ENCODE measurements at regions not wholly inside any gene's neighbourhood (a gene's known extent, or its start where the extent isn't known, plus 50 kb on each side); places are given as distances from the start of the nearest gene placed in this dataset.

DNA sequence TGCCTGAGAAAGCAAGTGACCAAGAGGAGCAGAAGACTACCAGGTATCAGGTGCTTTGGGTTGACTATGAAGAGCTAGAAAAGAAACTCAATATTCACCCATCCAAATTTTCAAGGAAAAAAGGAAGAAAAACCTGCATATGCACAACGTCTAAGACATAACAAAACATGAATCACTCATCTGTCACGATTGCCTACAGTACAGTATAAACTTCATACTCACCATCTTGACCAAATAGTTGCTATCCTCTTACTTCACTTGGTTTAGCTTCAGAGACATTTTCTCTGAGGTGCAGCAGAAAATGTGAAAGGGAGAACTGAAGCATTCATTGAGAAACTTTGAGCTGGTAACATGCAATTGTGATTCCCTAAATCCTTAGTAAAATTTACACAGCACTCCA, 228.6 kb upstream of the MPDZ start:
- peaks cover 6% of the 10 kb centered on the region for H3K36me3 Mint-ChIP-seq (ENCODE audit: low read depth, unreplicated experiment)
- H3K27me3 Mint-ChIP-seq (ENCODE audit: unreplicated experiment), result peaks cover 3% of the 10 kb centered on the region
- peaks cover 14% of the 10 kb centered on the region for H3K4me1 Mint-ChIP-seq (ENCODE audit: unreplicated experiment)
- TF ChIP-seq CTCF (IDR thresholded peaks at IDR 0.05; ENCODE audit: unreplicated experiment), result no peak
- no peak for DNase-seq (ENCODE audit: low spot score)
- no peak overlapping the region for H3K27ac Mint-ChIP-seq (ENCODE audit: unreplicated experiment)
- H3K4me3 Mint-ChIP-seq (ENCODE audit: unreplicated experiment), result no peak overlapping the region
- H3K9me3 Mint-ChIP-seq (ENCODE audit: unreplicated experiment), result no peaks in the 10 kb centered on the region

DNA sequence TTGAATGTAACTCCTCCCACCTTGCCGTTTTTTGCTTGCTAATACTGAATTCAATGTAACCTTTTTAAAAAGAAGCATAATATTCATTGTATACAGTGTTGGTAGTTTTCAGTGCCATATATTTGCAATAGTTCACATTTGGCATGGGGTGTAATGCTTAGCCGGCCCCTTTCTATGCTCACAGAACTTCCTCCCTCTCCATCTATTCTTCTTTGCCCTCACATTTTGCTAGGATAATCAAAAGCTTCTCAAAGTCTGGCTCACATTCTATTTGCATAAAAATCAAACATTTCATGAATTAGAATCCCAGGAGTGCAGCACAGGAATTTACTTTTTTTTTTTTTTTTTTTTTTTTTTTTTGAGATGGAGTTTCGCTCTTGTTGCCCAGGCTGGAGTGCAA, 226.3 kb upstream of the MPDZ start:
- Mint-ChIP-seq H3K4me1 (ENCODE audit: unreplicated experiment) (peaks cover 7% of the 10 kb centered on the region), H3K4me3 (ENCODE audit: unreplicated experiment) (no peak overlapping the region), H3K27me3 (ENCODE audit: unreplicated experiment) (peaks cover 2% of the 10 kb centered on the region), H3K9me3 (ENCODE audit: unreplicated experiment) (no peaks in the 10 kb centered on the region), H3K36me3 (ENCODE audit: low read depth, unreplicated experiment) (peaks cover 4% of the 10 kb centered on the region), H3K27ac (ENCODE audit: unreplicated experiment) (no peak overlapping the region)
- no peak for DNase-seq (ENCODE audit: low spot score)
- TF ChIP-seq CTCF (IDR thresholded peaks at IDR 0.05; ENCODE audit: unreplicated experiment), result no peak

DNA sequence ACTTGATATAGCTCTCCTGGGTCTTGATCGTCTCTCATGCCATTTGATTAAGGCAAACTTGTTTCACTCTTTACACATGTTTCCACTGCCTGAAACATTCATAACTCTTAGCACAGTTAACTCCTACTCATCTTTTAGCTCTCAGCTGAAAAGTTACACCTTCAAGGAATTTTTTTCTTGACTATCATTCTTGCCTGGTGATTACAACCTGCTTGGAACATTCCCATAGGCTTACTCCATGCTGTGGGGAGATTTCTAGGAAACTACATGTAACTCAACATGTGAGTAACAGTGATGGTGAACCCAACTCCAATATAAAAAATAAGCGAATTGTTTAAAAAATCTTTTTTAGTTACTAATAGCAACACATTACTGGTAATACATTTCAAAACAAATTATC, 224.1 kb upstream of the MPDZ start:
- peaks cover 4% of the 10 kb centered on the region for H3K36me3 Mint-ChIP-seq (ENCODE audit: low read depth, unreplicated experiment)
- peaks cover 7% of the 10 kb centered on the region for H3K4me1 Mint-ChIP-seq (ENCODE audit: unreplicated experiment)
- H3K9me3 Mint-ChIP-seq (ENCODE audit: unreplicated experiment), result no peaks in the 10 kb centered on the region
- DNase-seq (ENCODE audit: low spot score), result no peak
- TF ChIP-seq CTCF (IDR thresholded peaks at IDR 0.05; ENCODE audit: unreplicated experiment), result no peak
- H3K27ac Mint-ChIP-seq (ENCODE audit: unreplicated experiment), result no peak overlapping the region
- no peak overlapping the region for H3K4me3 Mint-ChIP-seq (ENCODE audit: unreplicated experiment)
- peaks cover 2% of the 10 kb centered on the region for H3K27me3 Mint-ChIP-seq (ENCODE audit: unreplicated experiment)

DNA sequence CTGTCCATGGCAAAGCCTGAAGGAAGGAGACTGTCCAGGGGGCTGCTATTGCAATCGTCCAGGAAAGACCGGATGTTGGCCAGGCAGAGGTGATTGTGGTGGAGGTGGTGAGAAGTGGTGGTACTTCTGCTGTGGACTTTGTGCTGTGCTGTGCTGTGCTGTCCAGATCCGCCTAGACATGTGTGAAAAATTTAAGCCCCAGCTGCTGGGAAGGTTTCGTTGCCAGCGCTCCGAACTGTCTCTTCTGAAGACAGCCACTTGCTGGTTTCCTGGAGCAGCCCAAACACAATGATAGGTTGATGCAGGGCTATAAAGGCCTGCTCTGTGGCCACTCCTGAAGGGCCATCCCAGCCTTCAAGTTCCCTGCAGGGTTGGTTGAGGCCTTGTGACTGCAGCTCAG, 223.0 kb upstream of the MPDZ start:
- Mint-ChIP-seq H3K4me3 (ENCODE audit: unreplicated experiment) (no peak overlapping the region), H3K9me3 (ENCODE audit: unreplicated experiment) (no peaks in the 10 kb centered on the region), H3K4me1 (ENCODE audit: unreplicated experiment) (peaks cover 9% of the 10 kb centered on the region), H3K27ac (ENCODE audit: unreplicated experiment) (no peak overlapping the region), H3K27me3 (ENCODE audit: unreplicated experiment) (peaks cover 2% of the 10 kb centered on the region), H3K36me3 (ENCODE audit: low read depth, unreplicated experiment) (peaks cover 4% of the 10 kb centered on the region)
- no peak for DNase-seq (ENCODE audit: low spot score)
- TF ChIP-seq CTCF (IDR thresholded peaks at IDR 0.05; ENCODE audit: unreplicated experiment), result no peak

DNA sequence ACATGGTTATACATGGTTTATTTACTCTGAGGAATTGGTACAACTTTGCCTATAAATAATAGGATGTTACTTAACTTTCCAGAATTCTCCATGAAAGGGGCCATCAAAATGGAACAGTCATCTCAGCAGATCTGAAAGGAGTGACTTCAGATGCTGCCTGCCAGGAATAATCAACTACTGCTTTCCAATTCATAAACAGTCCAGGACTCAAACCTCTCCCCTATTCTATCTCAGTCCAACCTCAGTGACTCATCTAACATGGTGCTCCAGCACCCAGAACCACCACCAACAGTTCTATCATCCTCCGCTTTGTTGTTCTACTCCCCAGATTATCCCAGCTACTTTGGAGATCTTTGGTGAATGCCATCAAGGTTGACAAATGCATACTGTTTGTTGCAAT, 221.5 kb upstream of the MPDZ start:
- Mint-ChIP-seq H3K4me3 (ENCODE audit: unreplicated experiment) (no peak overlapping the region), H3K9me3 (ENCODE audit: unreplicated experiment) (no peaks in the 10 kb centered on the region), H3K27ac (ENCODE audit: unreplicated experiment) (peak overlapping the region; percentile 45), H3K4me1 (ENCODE audit: unreplicated experiment) (peaks cover 9% of the 10 kb centered on the region), H3K36me3 (ENCODE audit: low read depth, unreplicated experiment) (peaks cover 4% of the 10 kb centered on the region), H3K27me3 (ENCODE audit: unreplicated experiment) (peaks cover 2% of the 10 kb centered on the region)
- no peak for TF ChIP-seq CTCF (IDR thresholded peaks at IDR 0.05; ENCODE audit: unreplicated experiment)
- DNase-seq (ENCODE audit: low spot score), result no peak

Data from endothelial cell (in vitro differentiated cells).